ENCODE measurements at regions not wholly inside any gene's neighbourhood (a gene's known extent, or its start where the extent isn't known, plus 50 kb on each side); places are given as distances from the start of the nearest gene placed in this dataset.

GRCh38 chr13:69300131-69300530, 807.5 kb upstream of the ATXN8OS start:
- H3K4me3 ChIP-seq (ENCODE audit: low read depth, low read length), result no peak overlapping the region
- TF ChIP-seq, protein P1, sequence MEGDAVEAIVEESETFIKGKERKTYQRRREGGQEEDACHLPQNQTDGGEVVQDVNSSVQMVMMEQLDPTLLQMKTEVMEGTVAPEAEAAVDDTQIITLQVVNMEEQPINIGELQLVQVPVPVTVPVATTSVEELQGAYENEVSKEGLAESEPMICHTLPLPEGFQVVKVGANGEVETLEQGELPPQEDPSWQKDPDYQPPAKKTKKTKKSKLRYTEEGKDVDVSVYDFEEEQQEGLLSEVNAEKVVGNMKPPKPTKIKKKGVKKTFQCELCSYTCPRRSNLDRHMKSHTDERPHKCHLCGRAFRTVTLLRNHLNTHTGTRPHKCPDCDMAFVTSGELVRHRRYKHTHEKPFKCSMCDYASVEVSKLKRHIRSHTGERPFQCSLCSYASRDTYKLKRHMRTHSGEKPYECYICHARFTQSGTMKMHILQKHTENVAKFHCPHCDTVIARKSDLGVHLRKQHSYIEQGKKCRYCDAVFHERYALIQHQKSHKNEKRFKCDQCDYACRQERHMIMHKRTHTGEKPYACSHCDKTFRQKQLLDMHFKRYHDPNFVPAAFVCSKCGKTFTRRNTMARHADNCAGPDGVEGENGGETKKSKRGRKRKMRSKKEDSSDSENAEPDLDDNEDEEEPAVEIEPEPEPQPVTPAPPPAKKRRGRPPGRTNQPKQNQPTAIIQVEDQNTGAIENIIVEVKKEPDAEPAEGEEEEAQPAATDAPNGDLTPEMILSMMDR (IDR thresholded peaks at IDR 0.05; ENCODE audit: low read depth, low read length), result no peak

DNA sequence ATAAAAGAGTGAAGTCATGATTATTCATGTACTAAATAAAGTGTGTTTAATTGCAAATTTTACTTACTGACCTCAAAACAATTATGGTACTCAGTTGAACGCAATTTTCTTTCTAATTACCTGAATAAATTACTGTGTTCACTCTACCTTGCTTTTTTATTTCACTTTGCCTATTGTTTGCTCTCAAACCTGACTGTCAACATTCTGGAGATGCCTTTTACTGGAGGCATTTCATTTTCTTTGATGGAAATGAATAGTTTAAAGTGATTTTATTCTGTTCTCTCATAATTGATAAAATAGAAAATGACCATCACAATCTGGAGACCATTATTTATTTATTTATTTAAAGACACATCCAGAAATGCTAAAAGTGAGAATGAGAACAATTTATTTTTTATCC, 811.5 kb upstream of the ATXN8OS start:
- no peak overlapping the region for H3K4me3 ChIP-seq (ENCODE audit: low read depth, low read length)
- TF ChIP-seq, protein P1 (IDR thresholded peaks at IDR 0.05; ENCODE audit: low read depth, low read length), result no peak

GRCh38 chr13:69292789-69293425, 814.7 kb upstream of the ATXN8OS start:
- TF ChIP-seq, protein P1 (IDR thresholded peaks at IDR 0.05; ENCODE audit: low read depth, low read length), result no peak
- H3K4me3 ChIP-seq (ENCODE audit: low read depth, low read length), result no peak overlapping the region

- H3K4me3 ChIP-seq (ENCODE audit: low read depth, low read length), result no peak overlapping the region
- TF ChIP-seq, protein P1 (IDR thresholded peaks at IDR 0.05; ENCODE audit: low read depth, low read length), result no peak
These were observed 816.2 kb upstream of the ATXN8OS start for GRCh38 chr13:69291292-69291906.

GRCh38 chr13:69288026-69288425, 819.6 kb upstream of the ATXN8OS start:
- no peak overlapping the region for H3K4me3 ChIP-seq (ENCODE audit: low read depth, low read length)
- TF ChIP-seq, protein P1 (IDR thresholded peaks at IDR 0.05; ENCODE audit: low read depth, low read length), result no peak

- TF ChIP-seq, protein P1 (IDR thresholded peaks at IDR 0.05; ENCODE audit: low read depth, low read length), result no peak
- no peak overlapping the region for H3K4me3 ChIP-seq (ENCODE audit: low read depth, low read length)
These were observed 820.5 kb upstream of the ATXN8OS start for GRCh38 chr13:69287050-69287698.

DNA sequence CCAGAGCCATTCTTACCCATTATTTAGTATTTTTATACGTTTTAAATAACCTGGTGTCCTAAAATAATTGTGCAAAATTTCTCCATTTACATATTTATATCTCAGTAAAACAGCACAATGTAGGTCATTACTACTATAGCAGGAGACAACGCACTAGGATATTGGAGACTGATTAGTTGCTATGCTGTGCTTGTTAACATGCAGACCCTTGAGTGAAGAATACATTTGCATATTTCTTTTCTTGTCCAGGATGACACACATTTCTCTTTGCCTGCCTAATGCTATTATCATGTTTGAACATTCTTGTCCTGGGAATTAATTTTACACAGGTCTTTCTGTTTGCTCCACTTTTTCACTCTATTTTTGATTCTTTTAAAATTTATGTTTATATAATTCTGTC, 823.8 kb upstream of the ATXN8OS start:
- no peak overlapping the region for H3K4me3 ChIP-seq (ENCODE audit: low read depth, low read length)
- TF ChIP-seq, protein P1 (IDR thresholded peaks at IDR 0.05; ENCODE audit: low read depth, low read length), result no peak

Measured in WI38 (cell line).